Chondrocyte (in vitro differentiated cells): ENCODE measurements at regions not wholly inside any gene's neighbourhood (a gene's known extent, or its start where the extent isn't known, plus 50 kb on each side); places are given as distances from the start of the nearest gene placed in this dataset.
A peak's percentile ranks its signal among the peaks of the same experiment; 100 is the strongest.

Experiments
- DNase-seq: peaks from one replicate; pipeline ENCODE4 v3.0.0; 2021; ENCODE audit warnings: mixed read lengths, low spot score
- H3K27ac Mint-ChIP-seq: one replicate; pipeline ENCODE4 v1.8.0; 2021; ENCODE audit warnings: mild to moderate bottlenecking, moderate library complexity, mixed read lengths; ENCODE audit not compliant: unreplicated experiment
- H3K27me3 Mint-ChIP-seq: 2 replicates; pipeline ENCODE4 v1.8.0; 2021; ENCODE audit warnings: low read depth, mixed read lengths
- H3K36me3 Mint-ChIP-seq: 2 replicates; pipeline ENCODE4 v1.8.0; 2021; ENCODE audit warnings: low read depth, mixed read lengths
- H3K4me1 Mint-ChIP-seq: 2 replicates; pipeline ENCODE4 v1.8.0; 2021; ENCODE audit warnings: low read depth, mild to moderate bottlenecking, mixed read lengths
- H3K4me3 Mint-ChIP-seq: one replicate; pipeline ENCODE4 v1.8.0; 2021; ENCODE audit warnings: mild to moderate bottlenecking, moderate library complexity, mixed read lengths; ENCODE audit not compliant: unreplicated experiment
- H3K9me3 Mint-ChIP-seq: 2 replicates; pipeline ENCODE4 v1.8.0; 2021; ENCODE audit warnings: low read depth, mixed read lengths
- TF ChIP-seq, protein P1 (sequence below): fragments of 200-600 bp; sonication (generic); IDR thresholded peaks from 2 replicates; pipeline ENCODE4 v1.5.0; 2021; ENCODE audit warnings: antibody characterized with exemption, mild to moderate bottlenecking, moderate library complexity

DNA sequence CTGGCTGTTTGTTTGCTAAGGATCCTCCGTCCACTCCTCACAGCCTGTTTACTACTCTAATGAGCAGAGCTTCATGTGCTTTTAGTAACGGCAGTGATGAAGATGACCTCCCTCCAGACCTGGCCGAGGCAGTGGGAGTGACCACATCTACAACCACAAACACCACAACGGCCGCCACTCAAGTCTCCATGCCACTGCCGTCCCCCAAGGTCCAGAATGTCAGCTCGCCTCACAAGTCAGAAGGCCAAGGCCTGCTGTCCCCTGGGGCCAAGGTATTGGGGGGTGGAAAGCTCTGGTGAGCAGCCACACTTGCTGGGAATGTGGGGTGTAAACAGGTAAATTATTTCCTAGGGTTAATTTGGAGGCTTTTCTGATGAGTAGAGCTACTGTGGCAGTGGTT is 926.4 kb downstream of the IPMK start:
- TF ChIP-seq, protein P1, sequence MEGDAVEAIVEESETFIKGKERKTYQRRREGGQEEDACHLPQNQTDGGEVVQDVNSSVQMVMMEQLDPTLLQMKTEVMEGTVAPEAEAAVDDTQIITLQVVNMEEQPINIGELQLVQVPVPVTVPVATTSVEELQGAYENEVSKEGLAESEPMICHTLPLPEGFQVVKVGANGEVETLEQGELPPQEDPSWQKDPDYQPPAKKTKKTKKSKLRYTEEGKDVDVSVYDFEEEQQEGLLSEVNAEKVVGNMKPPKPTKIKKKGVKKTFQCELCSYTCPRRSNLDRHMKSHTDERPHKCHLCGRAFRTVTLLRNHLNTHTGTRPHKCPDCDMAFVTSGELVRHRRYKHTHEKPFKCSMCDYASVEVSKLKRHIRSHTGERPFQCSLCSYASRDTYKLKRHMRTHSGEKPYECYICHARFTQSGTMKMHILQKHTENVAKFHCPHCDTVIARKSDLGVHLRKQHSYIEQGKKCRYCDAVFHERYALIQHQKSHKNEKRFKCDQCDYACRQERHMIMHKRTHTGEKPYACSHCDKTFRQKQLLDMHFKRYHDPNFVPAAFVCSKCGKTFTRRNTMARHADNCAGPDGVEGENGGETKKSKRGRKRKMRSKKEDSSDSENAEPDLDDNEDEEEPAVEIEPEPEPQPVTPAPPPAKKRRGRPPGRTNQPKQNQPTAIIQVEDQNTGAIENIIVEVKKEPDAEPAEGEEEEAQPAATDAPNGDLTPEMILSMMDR = no peak
- H3K4me3 Mint-ChIP-seq = no peak overlapping the region
- no peaks in the 10 kb centered on the region for H3K4me1 Mint-ChIP-seq
- H3K9me3 Mint-ChIP-seq = peaks cover 14% of the 10 kb centered on the region
- no peaks in the 10 kb centered on the region for H3K36me3 Mint-ChIP-seq
- no peaks in the 10 kb centered on the region for H3K27me3 Mint-ChIP-seq
- H3K27ac Mint-ChIP-seq = no peak overlapping the region
- peak; percentile 53 for DNase-seq

DNA sequence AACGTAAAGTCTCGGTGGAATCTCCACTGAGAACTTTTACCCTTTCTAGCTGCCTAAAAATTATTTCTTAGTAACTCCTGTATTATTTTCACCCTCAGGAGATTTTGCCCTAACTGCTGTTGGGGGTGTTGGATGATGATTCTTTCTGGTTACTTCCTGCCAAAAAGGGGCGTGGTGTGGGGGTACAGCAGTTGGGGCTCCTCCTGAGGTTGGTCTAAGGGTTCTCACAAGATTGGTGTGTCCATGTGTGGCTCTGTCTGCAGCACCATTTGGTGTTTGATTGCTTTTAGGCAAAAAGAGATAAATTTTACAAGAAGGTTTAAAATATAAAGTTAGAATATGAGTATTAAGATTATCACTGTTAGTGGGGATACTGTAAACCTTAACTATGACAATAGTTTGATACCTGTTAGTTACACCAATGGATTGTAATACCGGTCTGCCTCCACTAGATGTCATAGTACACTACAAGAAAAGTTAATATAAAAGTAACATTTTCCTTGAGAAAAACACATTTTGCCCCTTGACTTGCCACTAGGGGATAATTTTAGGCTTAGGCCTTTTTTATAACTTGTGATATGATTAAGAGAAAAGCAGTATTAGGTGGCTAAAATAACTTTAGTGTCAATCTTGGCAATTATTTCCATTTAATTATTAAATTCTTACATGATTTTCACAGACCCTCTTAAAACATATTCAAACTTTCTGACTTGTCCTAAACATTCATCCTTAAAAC is 928.7 kb downstream of the IPMK start:
- TF ChIP-seq, protein P1 = peak; percentile 96
- Mint-ChIP-seq H3K27ac (no peak overlapping the region), H3K9me3 (peaks cover 9% of the 10 kb centered on the region), H3K4me3 (no peak overlapping the region), H3K4me1 (no peaks in the 10 kb centered on the region), H3K36me3 (no peaks in the 10 kb centered on the region), H3K27me3 (no peaks in the 10 kb centered on the region)
- no peak for DNase-seq

DNA sequence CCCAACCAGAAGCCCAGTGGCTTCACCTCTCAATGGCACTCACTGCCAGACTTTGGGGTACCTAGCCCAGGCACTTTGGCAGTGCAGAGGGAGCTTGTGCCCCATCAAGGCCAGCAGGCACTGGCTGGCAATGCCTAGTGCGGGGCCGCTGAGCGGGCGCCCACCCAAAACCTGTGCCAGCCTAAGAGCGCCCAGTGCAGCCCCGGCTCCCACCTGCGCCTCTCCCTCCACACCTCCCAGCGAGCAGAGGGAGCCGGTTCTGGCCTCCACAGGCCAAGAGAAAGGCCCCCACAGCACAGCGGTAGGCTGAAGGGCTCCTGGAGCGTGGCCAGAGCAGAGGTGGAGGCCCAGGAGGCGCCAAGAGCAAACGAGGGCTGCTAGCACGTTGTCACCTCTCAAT is 930.8 kb downstream of the IPMK start:
- H3K27ac Mint-ChIP-seq = no peak overlapping the region
- H3K9me3 Mint-ChIP-seq = no peaks in the 10 kb centered on the region
- no peaks in the 10 kb centered on the region for H3K36me3 Mint-ChIP-seq
- H3K4me3 Mint-ChIP-seq = no peak overlapping the region
- H3K4me1 Mint-ChIP-seq = no peaks in the 10 kb centered on the region
- TF ChIP-seq, protein P1 = no peak
- peak; percentile 80 for DNase-seq
- H3K27me3 Mint-ChIP-seq = no peaks in the 10 kb centered on the region

DNA sequence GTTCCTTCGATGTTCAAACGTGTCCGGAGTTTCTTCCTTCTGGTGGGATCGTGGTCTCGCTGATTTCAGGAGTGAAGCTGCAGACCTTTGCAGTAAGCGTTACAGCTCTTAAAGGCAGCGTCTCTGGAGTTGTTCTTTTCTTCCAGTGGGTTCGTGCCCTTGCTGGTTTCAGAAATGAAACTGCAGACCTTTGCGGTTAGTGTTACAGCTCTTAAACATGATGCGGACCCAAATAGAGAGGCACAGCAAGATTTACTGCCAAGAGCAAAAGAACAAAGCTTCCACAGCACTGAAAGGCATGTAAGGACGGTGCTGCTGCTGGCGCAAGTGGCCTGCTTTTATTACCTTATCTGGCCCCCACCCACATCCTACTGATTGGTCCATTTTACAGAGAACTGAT is 931.4 kb downstream of the IPMK start:
- Mint-ChIP-seq H3K36me3 (no peaks in the 10 kb centered on the region), H3K27me3 (no peaks in the 10 kb centered on the region), H3K4me3 (no peak overlapping the region), H3K27ac (no peak overlapping the region), H3K4me1 (no peaks in the 10 kb centered on the region), H3K9me3 (no peaks in the 10 kb centered on the region)
- TF ChIP-seq, protein P1 = no peak
- no peak for DNase-seq

DNA sequence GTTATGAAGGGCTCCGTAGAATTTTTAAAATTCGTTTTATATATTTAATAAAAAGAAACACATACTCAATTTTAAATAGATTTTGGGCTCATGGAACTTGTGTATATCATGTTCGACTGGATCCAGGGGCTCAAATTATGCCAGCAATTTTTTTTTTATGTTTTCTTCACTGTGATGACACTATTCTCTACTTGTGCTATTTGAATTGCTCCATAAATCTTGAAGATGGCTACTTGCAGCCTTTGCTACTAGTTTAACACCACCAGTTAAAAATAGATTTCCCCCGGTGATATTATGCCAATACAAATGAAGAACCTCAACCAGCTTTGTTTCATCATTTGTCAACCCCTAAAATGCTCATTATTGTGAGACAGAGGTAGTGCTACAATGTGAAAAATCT is 933.2 kb downstream of the IPMK start:
- no peak overlapping the region for H3K27ac Mint-ChIP-seq
- no peaks in the 10 kb centered on the region for H3K4me1 Mint-ChIP-seq
- peaks cover 3% of the 10 kb centered on the region for H3K27me3 Mint-ChIP-seq
- H3K36me3 Mint-ChIP-seq = no peaks in the 10 kb centered on the region
- DNase-seq = no peak
- TF ChIP-seq, protein P1 = no peak
- no peaks in the 10 kb centered on the region for H3K9me3 Mint-ChIP-seq
- no peak overlapping the region for H3K4me3 Mint-ChIP-seq
